Left ventricle myocardium superior (tissue), 1 donor: ENCODE measurements at regions not wholly inside any gene's neighbourhood (a gene's known extent, or its start where the extent isn't known, plus 50 kb on each side); places are given as distances from the start of the nearest gene placed in this dataset.
"Not testable (repeated sequence)": the region's sequence is repeated elsewhere in the genome, so short reads cannot be mapped to it uniquely, and the experiment has no call there.

Experiments used
- ATAC-seq: fragments of 200-7000 bp; cut with Tn5 transposase; one replicate; pipeline ENCODE4 v1.9.1; 2020; ENCODE audit warnings: mild to moderate bottlenecking, moderate library complexity
- DNase-seq: peaks from one replicate; pipeline ENCODE4 v3.0.0-alpha.2; 2020
- intact Hi-C: fragments of 100-400 bp; cut with micrococcal nuclease; formaldehyde crosslinking; loops from one replicate; pipeline ENCODE4 v1.11.0; 2022
- donor health status: DM: no; HTN: yes; CAD: no; lungs with severe emphysema.

- DNase-seq: no peak
- intact Hi-C loops: no loop called here
- ATAC-seq: no peak
Measured at GRCh38 chr16:65339062-65339461, 217.2 kb upstream of the CDH11 start.

DNA sequence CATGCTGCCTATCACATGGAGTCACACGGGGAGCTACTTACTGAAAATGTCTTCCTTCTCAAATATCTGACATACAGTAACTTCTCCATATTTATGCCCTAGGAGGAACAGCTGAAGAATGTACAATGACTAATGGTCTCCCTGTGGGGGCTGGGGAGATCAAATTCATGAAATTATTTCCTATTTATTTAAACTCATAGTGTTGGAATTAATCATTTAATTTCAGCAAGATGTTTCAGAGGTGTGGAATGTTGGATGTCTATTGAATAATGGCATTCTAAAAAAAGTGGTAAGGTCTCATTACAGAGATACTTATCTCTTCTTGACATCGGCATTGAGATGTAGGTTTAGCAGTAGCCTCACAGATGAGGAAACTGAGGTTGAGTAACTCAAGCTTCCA is 214.3 kb upstream of the CDH11 start:
- DNase-seq (no peak), ATAC-seq (no peak)
- intact Hi-C loops: no loop called here

- no peak for DNase-seq
- intact Hi-C loops: no loop called here
- ATAC-seq: no peak
Measured at GRCh38 chr16:65334081-65334480, 212.2 kb upstream of the CDH11 start.

DNA sequence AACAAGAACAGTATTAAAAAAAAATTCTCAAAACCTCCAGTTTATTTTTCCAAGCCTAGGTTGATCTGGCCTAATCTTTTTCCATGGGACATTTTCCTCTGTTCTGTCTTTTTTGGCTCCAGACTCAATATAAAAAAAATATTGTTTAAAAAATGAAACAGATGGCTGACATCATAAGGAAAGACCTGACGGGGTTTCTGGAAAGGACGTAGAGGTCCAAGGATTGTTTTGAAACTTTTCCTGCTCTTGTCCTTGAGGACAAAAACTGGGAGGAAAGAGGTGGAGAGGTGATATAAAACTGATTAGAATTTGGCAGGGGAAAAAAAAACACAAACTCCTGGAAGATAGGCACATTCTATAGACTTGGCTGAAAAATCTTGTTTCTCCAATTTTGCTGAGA is 211.4 kb upstream of the CDH11 start:
- intact Hi-C loops: no loop called here
- no peak for ATAC-seq
- DNase-seq: no peak

DNA sequence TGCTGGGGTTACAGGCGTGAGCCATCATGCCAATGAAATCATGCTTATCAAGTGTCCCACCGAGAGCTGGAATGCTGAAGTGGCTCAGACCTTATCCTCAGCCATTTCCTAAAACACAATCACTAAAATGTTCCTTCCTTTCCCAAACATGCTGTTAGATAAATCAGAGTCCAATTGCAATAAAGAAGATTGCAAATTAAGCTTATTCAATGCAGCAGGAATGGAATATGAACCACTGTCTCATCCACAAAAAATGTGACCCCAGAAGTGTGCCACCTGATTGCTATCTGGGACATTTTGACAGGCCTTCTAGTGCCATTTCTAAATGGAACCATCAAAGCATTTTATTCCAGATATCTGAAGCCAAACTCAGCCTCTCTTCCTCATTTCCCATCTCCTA is 205.5 kb upstream of the CDH11 start:
- intact Hi-C loops: no loop called here
- ATAC-seq (no peak), DNase-seq (no peak)

- DNase-seq: no peak
- intact Hi-C loops: no loop called here
- ATAC-seq: no peak
Measured at GRCh38 chr16:65323655-65324237, 201.9 kb upstream of the CDH11 start.

DNA sequence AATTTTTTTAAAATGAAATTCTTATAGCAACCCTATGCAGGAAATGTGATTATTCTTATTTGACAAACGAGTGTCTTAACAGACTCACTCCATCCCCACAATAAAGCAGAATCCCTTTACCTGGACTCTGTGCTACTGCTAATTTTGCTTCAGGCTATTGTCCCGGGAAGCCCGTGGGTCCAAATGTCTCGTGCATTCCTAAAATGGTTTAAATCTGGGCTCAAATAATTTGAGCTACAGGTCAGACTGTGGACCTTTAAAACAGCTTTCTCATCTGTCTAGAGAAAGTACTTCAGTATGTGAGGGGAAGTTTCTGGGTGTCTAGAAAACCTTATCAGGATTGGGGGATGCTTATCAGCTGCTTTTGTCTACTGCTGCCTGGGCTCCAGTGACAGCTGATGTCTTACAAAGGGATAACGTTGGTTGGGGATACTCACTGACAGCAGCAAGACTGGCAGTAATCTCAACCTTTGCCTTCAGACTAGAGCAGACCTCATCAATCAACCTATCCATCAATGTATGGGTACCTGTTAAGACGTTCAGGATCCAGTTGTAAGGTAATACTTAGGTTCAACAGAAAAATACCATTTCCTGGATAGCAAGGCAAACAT is 197.9 kb upstream of the CDH11 start:
- ATAC-seq (no peak), DNase-seq (no peak)
- intact Hi-C loops: no loop called here

DNA sequence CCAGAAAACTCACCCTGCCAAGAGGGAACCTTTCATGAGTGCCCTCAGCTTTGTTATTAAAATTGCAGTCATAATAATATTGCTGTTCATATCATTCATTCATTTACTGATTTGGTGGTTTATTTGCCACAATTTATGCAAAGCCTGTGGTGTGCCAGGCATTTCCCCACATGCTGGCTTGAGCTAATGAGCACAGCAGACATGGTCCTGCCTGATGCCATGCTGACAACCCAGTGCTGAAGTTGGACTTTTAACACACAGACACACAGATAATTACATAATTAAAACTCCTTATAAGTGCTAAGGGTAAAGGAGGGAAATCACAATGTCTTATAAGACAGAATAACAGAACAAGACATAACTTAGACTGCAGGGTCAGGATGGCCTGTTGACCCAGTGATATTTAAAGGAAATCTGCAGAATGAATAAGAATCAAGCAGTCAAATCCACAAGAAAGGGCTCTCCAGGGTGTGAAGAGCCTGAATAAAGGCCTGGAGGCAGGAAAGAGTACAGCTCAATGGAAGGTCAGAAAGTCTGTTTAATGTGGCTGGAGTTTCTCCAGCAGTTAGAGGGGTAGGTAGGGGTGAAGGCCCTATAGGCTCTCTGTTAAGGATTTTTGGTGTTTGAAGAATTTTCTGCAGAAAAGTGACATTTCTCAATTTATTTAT is 196.9 kb upstream of the CDH11 start:
- DNase-seq: no peak
- intact Hi-C loops: no loop called here
- no peak for ATAC-seq

DNA sequence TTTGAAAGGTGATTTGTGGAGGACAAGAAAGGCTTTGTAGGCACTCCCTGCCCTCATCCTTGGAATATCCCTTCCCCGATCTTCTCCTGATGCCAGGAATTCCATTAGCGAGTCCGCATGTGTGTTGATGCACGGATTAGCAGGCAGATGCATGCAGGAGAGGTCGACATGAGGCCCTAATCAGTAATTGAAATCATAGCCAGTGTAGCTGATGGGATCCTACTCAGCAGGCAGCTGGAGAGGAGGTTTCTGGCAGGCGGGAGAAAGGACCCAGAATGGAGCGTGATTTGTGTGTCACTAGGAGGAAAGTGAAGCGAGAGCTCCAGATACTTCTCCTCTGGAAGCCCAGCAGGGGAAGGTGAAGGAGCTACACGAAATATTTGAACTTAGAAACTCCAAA is 196.3 kb upstream of the CDH11 start:
- DNase-seq (no peak), ATAC-seq (no peak)
- intact Hi-C loops: no loop called here

DNA sequence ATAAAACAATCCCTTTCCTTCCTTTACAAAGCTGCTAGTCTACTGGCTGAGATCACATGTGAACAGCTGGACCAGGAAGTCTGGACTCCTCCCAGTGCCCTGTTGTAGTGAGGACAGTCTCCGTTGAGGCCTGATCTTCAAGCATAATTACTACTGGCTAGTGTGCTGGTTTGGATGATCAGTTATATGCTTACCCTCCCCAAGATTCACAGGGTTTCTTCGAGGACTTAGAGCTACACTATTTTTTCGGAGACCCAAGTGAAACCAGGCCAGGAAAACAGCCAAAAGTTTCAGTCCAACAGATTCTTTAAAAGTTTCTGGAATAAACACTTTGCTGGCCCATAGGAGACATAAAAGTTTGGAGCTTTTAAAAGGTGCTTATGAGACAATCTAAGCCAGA is 194.9 kb upstream of the CDH11 start:
- intact Hi-C loops: no loop called here
- DNase-seq (no peak), ATAC-seq (peak; percentile 14)

- DNase-seq: peak; percentile 82
- ATAC-seq: peak; percentile 87
- intact Hi-C loops: no loop called here
Measured at GRCh38 chr16:65315081-65315780, 193.4 kb upstream of the CDH11 start.

DNA sequence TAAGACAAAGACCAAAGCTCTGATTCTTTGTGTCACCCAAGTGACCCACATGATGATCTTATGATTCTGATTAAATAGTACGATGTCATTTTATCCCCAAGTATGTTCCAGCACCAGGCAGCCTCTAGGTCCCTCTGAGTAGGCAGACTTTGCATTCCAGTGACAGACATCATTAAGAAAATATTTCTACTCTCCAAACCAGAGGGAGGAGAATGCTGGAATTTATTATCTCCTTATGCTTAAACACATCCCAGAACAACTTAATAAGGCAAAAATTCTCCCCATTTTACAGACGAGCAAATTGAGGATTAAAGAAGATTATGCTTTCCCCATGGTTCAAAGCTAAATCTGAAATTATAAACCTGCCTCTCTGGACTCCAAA is 192.8 kb upstream of the CDH11 start:
- ATAC-seq: no peak
- no peak for DNase-seq
- intact Hi-C loops: no loop called here

DNA sequence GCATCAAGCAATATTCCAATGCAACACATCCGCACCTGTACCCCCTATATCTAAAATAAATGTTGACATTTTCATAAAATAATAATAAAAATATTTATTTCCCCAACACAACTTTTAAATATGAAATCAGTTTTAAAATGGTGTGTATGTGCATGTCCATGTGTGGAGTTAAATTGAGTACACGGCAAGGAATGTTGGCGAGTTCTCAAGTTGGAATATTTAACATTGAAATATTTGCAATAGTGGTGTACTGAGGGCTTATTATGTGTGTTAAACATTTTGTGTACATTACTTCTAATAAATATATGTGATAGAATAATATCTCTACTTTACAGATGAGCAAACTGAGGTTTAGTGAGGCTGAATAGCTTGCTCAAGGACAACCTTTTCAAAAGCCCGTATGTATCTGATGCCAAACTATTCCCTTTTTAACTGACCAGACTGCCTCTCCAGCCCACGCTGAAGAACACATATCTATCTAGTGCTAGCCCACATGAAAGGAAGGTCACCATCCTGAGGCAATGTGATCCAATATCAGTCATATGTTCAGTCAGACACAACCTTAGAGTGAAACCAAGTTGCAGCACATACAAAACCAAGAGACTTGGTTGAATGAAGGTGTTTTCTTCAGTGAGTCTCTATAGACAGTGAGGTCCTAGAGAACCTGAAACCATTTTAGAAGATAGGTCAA is 192.2 kb upstream of the CDH11 start:
- intact Hi-C loops: no loop called here
- DNase-seq (no peak), ATAC-seq (no peak)

- ATAC-seq (no peak), DNase-seq (no peak)
- intact Hi-C loops: no loop called here
Measured at GRCh38 chr16:65312795-65313194, 190.9 kb upstream of the CDH11 start.

DNA sequence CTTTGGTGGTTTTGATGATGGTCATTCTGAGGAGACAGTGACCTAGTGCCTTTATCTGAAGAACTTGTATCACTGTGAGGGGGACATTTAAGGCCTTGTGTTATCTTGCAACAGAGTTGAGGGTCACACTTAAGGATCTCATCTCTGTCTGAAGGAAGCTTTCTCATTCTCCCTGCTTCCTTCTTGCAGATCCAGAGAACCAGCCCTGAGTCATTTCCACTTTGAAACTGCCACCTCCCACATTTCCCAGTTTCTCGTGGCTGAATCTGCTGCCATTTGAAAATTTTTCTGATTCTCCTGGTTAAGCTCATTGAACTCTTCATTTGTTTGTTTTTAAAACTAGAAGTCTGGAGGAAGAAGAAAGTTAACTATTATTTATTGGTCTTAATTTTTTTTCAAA is 190.2 kb upstream of the CDH11 start:
- ATAC-seq: no peak
- intact Hi-C loops: no loop called here

DNA sequence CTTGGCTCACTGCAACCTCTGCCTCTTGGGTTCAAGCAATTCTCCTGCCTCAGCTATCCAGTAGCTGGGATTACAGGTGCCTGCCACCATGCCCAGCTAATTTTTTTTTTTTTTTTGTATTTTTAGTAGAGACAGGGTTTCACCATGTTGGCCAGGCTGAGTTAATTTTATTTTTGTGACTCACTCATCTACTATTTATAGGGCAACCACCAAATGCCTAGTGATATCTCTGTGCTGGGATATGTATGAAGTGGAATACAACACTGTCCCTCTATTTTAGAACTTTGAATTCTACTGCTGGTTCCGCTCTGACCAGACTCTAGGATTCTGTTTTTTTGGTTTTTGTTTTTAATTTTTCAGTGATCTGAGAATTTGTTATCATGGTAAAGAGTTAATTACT is 188.6 kb upstream of the CDH11 start:
- intact Hi-C loops: not testable (repeated sequence)
- peak; percentile 90 for ATAC-seq

More for the DNA sequence above, 190.2 kb upstream of the CDH11 start:
- DNase-seq: no peak

GRCh38 chr16:65309354-65309753 is 187.5 kb upstream of the CDH11 start:
- DNase-seq (no peak), ATAC-seq (no peak)
- intact Hi-C loops: no loop called here

More for the DNA sequence above, 188.6 kb upstream of the CDH11 start:
- not testable (repeated sequence) for DNase-seq

DNA sequence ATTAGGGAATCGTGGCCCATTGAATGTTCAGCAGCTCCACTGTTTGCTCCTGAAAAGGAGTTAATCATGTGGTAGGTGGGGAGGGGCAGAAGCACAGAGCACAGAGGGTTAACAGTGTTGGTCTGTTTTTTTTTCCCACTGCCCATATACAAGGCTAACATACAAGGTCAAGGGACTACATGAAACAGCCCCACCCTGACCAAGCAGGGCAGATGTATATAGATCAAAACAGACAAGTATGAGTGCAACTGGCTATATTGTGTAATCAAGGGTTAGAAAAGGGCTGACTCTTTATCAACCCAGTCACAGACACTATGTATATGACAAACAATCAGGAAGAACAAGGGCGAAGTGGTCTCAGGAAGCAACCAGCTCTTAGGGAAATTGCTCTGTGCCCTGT is 186.6 kb upstream of the CDH11 start:
- intact Hi-C loops: no loop called here
- no peak for ATAC-seq
- no peak for DNase-seq

DNA sequence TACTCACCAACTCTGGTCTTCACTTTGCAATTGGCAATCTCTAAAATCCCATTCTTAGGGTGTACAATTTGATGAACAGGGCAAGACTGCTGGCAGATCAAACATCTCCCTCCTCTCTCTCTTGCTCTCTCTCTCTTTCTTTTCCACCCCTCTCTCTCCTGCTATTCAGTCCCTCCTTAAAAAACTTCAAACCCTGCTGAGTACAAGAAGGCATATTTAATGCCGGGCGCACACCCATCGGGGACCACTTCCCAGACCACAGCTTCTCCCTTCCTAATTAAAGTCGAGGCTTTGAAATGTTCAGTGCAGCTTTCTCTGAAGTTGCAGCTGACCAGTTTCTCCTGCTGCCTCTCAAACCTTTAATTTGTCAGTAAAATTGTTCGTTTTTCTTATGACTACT is 185.4 kb upstream of the CDH11 start:
- intact Hi-C loops: no loop called here
- DNase-seq (no peak), ATAC-seq (no peak)

- ATAC-seq: no peak
- intact Hi-C loops: no loop called here
Measured at GRCh38 chr16:65306722-65307121, 184.9 kb upstream of the CDH11 start.

More at GRCh38 chr16:65306722-65307121, 184.9 kb upstream of the CDH11 start:
- DNase-seq: no peak
